ENCODE measurements at regions not wholly inside any gene's neighbourhood (a gene's known extent, or its start where the extent isn't known, plus 50 kb on each side); places are given as distances from the start of the nearest gene placed in this dataset.
A peak's percentile ranks its signal among the peaks of the same experiment; 100 is the strongest.
"Not testable (repeated sequence)": the region's sequence is repeated elsewhere in the genome, so short reads cannot be mapped to it uniquely, and the experiment has no call there.

DNA sequence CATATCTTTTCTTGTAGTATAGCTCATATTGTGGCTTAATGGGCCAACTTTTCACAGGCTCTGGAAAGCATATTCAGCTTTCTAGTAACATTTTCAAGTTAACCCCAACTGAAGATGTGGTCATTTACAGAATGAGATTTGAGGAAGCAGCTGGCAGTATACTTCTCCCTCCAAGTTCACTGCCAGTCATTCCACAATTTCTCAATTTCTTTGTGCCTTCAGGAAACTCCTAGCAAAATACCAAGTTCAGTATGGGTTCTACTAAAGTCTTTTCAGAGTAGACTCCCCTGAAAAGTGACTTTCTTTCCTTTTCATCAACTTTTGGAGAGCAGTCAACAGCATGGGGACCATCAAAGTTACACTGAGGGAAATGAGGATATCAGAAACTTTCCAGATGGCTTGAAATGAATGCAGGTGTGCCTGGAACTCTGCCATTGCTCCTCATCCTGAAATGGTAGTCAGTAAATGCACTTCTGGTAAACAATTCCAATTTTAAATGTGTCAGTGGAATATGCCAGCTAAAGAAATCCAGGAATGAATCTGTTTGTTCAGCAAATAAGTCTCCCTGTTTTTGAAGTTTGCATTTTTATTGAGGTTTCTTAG lies 81.5 kb upstream of the TEX13D start:
- Histone ChIP-seq H3K4me1 (no peaks in the 10 kb centered on the region), H3K27me3 (ENCODE audit: low read depth) (no peaks in the 10 kb centered on the region; the same call in 1 of the 2 replicates), H3K36me3 (replicated peaks) (no peaks in the 10 kb centered on the region), H3K9me3 (no peaks in the 10 kb centered on the region), H3K4me3 (no peak overlapping the region)
- no peak for DNase-seq (ENCODE audit: low spot score in 2 of 2)
- in situ Hi-C loops (cut with MboI; ENCODE audit: low sequenced_read_pairs) = no loop called here

DNA sequence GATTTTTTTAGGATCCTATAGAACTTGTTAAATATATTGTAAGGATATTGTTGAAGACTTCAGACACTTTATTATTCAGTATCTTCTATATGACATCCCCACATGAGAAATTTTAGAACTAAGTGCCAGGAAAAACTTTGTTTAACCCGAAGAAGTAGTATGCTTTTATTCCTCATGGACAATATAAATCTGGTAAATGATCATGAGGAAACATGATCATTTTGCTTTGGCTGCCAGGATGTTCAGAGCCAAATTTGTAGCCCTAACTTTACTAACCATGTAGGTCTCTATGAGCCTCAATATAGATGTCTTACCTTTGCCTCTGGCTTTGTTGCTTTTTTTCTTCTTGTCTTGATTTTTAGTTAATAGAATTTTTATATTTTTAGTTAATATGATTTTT lies 77.8 kb upstream of the TEX13D start:
- DNase-seq (ENCODE audit: low spot score in 2 of 2) = no peak

DNA sequence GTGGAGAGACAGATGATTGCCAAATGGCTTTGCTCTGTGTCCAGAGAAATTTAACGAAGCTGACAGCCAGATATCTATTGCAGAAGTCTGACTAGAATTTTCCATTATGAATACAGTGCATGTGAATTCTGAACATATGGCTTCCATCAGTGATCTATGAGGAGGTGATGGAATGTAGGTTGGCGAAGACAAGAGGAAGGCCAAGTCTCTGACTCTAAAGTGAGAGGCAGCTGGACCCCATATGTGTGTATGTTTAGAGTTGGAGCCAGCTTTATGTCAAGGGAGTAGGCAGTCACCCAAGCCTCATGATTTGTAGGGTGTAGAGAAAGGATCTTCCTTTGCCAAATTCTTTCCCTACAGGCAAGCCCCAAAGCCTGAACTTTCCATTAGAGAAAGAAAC lies 76.2 kb upstream of the TEX13D start:
- DNase-seq (ENCODE audit: low spot score in 2 of 2) = no peak
- in situ Hi-C loops (cut with MboI; ENCODE audit: low sequenced_read_pairs) = no loop called here
- H3K27me3 ChIP-seq (ENCODE audit: low read depth) = no peaks in the 10 kb centered on the region; the same call in 1 of the 2 replicates
- no peaks in the 10 kb centered on the region for H3K36me3 ChIP-seq (replicated peaks)
- H3K4me1 ChIP-seq = peaks cover 6% of the 10 kb centered on the region
- no peaks in the 10 kb centered on the region for H3K9me3 ChIP-seq
- no peak overlapping the region for H3K4me3 ChIP-seq

More for the DNA sequence above, 77.8 kb upstream of the TEX13D start:
- in situ Hi-C loops (cut with MboI; ENCODE audit: low sequenced_read_pairs) = no loop called here
- H3K4me3 ChIP-seq = no peak overlapping the region
- H3K36me3 ChIP-seq (replicated peaks) = no peaks in the 10 kb centered on the region
- H3K4me1 ChIP-seq = peaks cover 6% of the 10 kb centered on the region
- no peaks in the 10 kb centered on the region; the same call in 1 of the 2 replicates for H3K27me3 ChIP-seq (ENCODE audit: low read depth)
- no peaks in the 10 kb centered on the region for H3K9me3 ChIP-seq

DNA sequence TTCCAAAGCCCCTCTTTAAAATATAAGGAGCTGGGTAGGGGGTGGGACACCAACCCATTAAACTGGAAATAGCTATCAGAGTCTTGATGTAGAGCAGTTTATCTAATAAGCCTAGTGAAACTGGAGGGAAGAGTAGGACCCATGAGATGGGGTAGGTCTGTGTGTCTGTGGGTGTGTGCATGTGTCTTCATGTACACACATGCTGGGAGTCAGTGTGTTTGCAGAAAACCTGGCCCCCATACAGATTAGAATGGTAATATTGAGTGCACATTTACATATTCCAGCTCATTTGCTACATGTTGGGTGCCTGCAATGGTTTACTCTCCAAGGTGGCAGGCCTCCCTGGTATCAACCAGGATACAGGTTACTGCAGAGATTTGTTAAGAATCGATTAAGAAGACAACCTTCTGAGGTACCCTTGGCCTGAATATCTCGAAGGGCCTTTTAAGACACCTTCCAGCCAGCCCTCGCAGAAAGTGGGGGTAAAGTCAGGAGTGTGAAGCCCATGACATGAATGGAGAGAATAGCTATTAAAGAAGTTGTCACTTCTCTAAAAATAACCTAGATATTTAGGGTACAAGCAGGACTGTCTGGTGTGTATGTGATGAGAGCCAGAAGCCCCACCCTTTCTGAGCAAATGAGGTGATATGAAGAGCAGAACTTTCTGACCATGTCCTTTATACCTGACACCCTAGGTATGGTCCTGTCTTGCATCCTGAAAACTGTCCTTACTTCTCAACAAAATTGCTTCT lies 75.7 kb upstream of the TEX13D start:
- DNase-seq (ENCODE audit: low spot score in 2 of 2) = no peak
- H3K9me3 ChIP-seq = no peaks in the 10 kb centered on the region
- no peaks in the 10 kb centered on the region for H3K27me3 ChIP-seq (ENCODE audit: low read depth)
- peaks cover 6% of the 10 kb centered on the region for H3K4me1 ChIP-seq
- H3K36me3 ChIP-seq (replicated peaks) = no peaks in the 10 kb centered on the region
- in situ Hi-C loops (cut with MboI; ENCODE audit: low sequenced_read_pairs) = no loop called here
- H3K4me3 ChIP-seq = no peak overlapping the region

DNA sequence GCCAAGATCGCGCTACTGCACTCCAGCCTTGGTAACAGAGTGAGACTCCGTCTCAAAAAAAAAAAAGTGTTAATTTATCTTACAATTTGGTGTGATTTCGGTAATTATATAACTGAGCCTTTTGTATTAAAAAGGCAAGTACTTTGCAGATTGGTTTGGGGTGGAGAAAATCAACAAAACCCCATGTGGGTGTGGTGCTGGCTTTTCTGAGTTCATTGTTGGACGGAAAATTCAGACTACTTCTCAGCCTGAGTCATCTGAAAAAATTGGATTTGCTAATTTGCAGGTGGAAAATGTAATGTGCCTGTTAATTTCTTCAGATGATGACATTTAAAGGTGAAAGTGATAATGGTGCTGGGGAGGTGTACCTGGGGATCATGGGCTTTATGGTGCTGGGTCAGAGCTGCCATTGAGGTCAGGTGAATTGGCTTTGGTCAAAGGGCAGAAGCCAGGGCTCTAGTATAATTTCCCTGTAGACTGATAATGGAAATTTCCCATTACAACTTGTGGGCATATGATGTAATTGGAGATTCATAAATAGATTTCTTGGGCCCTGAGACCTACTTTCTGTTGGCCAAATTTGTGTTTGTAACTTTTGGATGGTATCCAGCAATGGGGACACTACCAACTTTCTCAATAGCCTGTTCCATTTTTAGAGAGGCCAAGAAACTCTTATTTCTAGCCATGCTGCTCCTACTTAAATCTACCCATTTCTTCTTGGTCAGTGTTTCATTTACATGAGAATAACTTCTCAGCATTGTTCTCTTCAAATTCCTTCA lies 74.3 kb upstream of the TEX13D start:
- no peak overlapping the region for H3K4me3 ChIP-seq
- no peaks in the 10 kb centered on the region for H3K27me3 ChIP-seq (ENCODE audit: low read depth)
- H3K36me3 ChIP-seq (replicated peaks) = no peaks in the 10 kb centered on the region
- DNase-seq (ENCODE audit: low spot score in 2 of 2) = no peak
- H3K4me1 ChIP-seq = peaks cover 6% of the 10 kb centered on the region
- in situ Hi-C loops (cut with MboI; ENCODE audit: low sequenced_read_pairs) = no loop called here
- H3K9me3 ChIP-seq = no peaks in the 10 kb centered on the region

DNA sequence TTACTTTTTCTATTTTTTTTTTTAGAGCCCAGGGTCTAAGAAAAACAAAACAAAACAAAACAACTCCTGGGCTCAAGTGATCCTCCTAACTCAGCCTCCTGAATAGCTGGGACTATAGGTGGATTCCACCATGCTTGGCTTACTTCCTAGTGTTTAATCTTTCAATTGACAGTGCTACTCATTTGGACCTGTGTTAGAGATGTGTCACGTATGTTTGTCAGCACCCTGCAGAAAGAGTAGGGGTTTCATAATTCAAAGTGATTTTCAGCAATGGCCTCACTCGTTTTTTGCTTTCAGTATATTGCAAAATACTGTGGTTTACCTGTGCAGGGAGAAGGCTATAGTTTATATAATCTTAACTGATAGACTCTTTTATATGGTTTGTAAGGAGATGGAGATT lies 71.6 kb upstream of the TEX13D start:
- Histone ChIP-seq H3K9me3 (no peaks in the 10 kb centered on the region), H3K4me3 (no peak overlapping the region), H3K36me3 (replicated peaks) (no peaks in the 10 kb centered on the region), H3K27me3 (ENCODE audit: low read depth) (peaks cover 3% of the 10 kb centered on the region; the same call in 1 of the 2 replicates), H3K4me1 (peaks cover 6% of the 10 kb centered on the region)
- DNase-seq (ENCODE audit: low spot score in 2 of 2) = no peak
- in situ Hi-C loops (cut with MboI; ENCODE audit: low sequenced_read_pairs) = no loop called here

DNA sequence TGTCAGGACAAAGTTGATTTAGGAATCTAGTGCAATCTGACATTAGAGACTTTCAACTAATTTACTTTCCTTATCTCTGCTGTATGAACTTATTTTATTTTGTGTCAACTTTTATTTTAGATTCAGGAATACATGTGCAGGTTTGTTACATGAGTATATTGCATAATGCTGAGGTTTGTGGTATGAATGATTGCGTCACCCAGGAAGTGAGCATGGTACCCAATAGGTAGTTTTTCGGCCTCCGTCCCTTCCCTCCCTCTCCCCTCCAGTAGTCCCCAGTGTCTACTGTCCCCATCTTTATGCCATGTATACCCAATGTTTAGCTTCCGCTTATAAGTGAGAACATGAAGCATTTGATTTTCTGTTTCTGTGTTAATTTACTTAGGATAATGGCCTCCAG lies 68.7 kb upstream of the TEX13D start:
- Histone ChIP-seq H3K27me3 (ENCODE audit: low read depth) (peaks cover 3% of the 10 kb centered on the region; the same call in 1 of the 2 replicates), H3K4me1 (peaks cover under 1% of the 10 kb centered on the region), H3K36me3 (replicated peaks) (no peaks in the 10 kb centered on the region), H3K9me3 (no peaks in the 10 kb centered on the region), H3K4me3 (no peak overlapping the region)
- no peak for DNase-seq (ENCODE audit: low spot score in 2 of 2)
- in situ Hi-C loops (cut with MboI; ENCODE audit: low sequenced_read_pairs) = no loop called here

DNA sequence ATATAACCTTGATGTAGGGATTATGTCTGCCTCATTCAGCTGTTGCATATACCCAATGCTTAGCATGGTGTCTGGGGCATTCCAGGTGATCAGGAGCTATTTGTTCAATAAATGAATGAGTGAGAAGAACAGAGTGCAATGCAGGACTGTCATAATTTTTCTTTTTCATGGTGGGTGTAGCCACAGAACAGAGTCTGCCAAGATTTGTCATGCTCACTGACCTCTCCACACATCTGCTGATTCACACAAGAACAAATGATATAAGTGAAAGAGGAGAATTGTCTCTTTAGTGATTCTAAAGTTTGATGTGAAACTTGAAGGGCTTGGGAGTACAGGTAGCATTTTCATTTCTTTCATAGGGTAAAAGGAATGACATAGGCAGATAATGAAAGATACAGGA lies 64.4 kb upstream of the TEX13D start:
- H3K27me3 ChIP-seq (ENCODE audit: low read depth) = peaks cover 3% of the 10 kb centered on the region; the same call in 1 of the 2 replicates
- in situ Hi-C loops (cut with MboI; ENCODE audit: low sequenced_read_pairs) = no loop called here
- H3K4me1 ChIP-seq = no peaks in the 10 kb centered on the region
- H3K4me3 ChIP-seq = no peak overlapping the region
- H3K36me3 ChIP-seq (replicated peaks) = no peaks in the 10 kb centered on the region
- no peak for DNase-seq (ENCODE audit: low spot score in 2 of 2)
- H3K9me3 ChIP-seq = no peaks in the 10 kb centered on the region

DNA sequence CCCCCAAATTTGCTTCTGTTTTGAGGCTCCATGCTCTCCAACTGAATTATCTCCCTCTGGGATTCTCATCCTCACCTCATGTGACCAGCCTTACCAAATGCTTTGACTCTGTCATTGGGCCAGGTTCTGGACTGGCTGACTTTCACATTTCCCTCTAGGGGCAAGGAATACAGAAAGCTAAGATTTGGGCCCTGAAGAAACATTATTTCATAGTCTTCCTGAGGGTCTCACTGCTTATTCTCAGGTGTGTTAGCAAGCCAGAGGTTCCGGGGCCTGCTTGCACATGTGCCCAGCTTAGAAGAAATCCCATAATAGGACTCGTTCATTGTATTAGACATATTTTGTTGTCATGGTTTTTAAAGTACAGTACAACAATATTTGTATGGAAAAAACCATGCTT lies 62.6 kb upstream of the TEX13D start:
- no peak for DNase-seq (ENCODE audit: low spot score in 2 of 2)
- Histone ChIP-seq H3K27me3 (ENCODE audit: low read depth) (no peaks in the 10 kb centered on the region), H3K9me3 (no peaks in the 10 kb centered on the region), H3K36me3 (replicated peaks) (no peaks in the 10 kb centered on the region), H3K4me1 (no peaks in the 10 kb centered on the region), H3K4me3 (no peak overlapping the region)
- in situ Hi-C loops (cut with MboI; ENCODE audit: low sequenced_read_pairs) = no loop called here

DNA sequence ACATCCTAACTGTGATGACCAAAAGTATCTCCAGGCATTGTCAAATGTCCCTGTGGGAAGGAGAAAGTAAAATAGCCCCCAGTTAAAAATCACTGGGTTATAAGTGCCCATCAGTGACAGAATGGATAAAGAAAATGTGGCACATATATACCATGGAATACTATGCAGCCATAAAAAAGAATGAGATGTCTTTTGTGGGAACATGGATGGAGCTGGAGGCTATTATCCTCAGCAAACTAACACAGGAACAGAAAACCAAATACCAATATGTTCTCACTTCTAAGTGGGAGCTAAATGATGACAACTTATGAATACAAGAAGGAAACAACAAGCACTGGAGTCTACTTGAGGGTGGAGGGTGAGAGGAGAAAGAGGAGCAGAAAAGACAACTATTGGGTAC lies 60.9 kb upstream of the TEX13D start:
- in situ Hi-C loops (cut with MboI; ENCODE audit: low sequenced_read_pairs); H3K4me3 ChIP-seq; DNase-seq (ENCODE audit: low spot score in 2 of 2): not testable (repeated sequence)

DNA sequence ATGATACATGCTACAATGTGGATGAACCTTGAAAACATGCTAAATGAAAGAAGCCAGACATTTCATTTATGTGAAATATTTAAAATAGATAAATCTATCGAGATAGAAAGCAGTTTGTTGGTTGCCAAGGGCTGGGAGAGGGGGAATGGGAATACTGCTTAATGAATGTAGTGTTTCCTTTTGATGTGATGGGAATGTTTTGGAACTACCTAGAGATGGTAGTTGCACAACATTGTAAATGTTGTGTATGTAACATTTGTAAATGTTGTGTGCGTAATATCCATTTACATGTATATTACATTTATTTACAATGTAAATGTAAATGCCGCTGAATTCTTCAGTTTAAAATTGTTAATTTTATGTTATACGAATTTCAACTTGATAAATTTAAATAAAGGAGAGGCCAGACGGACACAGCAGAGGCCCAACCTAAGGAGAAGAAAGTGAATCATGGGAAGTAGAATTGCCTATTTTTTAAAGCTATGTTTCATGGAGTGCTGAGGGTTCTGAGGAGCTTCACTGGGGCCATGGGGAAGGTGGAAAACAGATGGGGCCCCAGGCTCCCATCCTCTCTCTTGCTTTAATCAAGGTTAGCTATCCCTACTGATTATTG lies 60.0 kb upstream of the TEX13D start:
- Histone ChIP-seq H3K36me3 (replicated peaks) (no peaks in the 10 kb centered on the region), H3K4me3 (no peak overlapping the region), H3K27me3 (ENCODE audit: low read depth) (no peaks in the 10 kb centered on the region; the same call in 1 of the 2 replicates), H3K4me1 (no peaks in the 10 kb centered on the region), H3K9me3 (no peaks in the 10 kb centered on the region)
- in situ Hi-C loops (cut with MboI; ENCODE audit: low sequenced_read_pairs) = no loop called here
- DNase-seq (ENCODE audit: low spot score in 2 of 2) = no peak

More for the DNA sequence above, 60.9 kb upstream of the TEX13D start:
- H3K4me1 ChIP-seq; H3K9me3 ChIP-seq; H3K27me3 ChIP-seq (ENCODE audit: low read depth); H3K36me3 ChIP-seq (replicated peaks): not testable (repeated sequence)

DNA sequence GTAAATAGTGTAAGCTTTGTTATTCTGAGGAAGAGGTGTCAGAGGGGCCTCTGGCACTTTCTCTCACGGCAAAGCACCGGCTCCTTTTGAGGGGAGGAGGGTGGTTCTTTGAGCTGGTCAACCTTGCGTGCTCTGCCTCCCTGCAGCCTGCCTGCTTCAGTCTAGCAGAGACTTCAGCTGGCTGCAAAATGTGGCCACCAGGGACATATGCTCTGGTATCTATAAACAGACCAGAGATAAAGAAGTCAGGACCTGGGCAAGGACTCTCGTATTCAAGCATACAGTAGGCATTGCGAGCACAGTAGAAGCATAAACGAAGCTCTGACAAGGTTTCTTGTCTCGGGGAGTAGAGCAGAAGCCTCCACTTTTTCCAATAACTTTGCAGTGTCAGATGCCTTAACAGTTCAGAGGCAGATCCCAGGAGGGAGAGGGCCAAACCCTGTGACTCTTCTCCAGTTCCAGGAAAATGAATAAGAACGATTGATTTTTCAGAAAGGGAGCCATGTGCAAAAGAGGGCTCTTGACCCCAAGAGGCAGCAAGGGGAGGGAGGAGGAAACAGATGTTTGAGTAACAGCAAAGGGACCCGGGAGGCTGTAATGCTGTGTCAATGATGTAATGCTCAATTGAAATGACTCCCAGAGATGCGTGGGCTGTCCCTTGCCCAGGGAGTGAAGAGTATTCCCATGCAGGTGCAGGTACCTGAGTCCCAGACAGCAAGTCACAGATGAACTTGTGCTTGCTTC lies 57.9 kb upstream of the TEX13D start:
- H3K27me3 ChIP-seq (ENCODE audit: low read depth) = no peaks in the 10 kb centered on the region; the same call in 1 of the 2 replicates
- no peaks in the 10 kb centered on the region for H3K4me1 ChIP-seq
- in situ Hi-C loops (cut with MboI; ENCODE audit: low sequenced_read_pairs) = no loop called here
- H3K4me3 ChIP-seq = no peak overlapping the region
- peak in 1 of 2 experiments; percentile 19 for DNase-seq (ENCODE audit: low spot score in 2 of 2)
- no peaks in the 10 kb centered on the region for H3K9me3 ChIP-seq
- no peaks in the 10 kb centered on the region for H3K36me3 ChIP-seq (replicated peaks)

DNA sequence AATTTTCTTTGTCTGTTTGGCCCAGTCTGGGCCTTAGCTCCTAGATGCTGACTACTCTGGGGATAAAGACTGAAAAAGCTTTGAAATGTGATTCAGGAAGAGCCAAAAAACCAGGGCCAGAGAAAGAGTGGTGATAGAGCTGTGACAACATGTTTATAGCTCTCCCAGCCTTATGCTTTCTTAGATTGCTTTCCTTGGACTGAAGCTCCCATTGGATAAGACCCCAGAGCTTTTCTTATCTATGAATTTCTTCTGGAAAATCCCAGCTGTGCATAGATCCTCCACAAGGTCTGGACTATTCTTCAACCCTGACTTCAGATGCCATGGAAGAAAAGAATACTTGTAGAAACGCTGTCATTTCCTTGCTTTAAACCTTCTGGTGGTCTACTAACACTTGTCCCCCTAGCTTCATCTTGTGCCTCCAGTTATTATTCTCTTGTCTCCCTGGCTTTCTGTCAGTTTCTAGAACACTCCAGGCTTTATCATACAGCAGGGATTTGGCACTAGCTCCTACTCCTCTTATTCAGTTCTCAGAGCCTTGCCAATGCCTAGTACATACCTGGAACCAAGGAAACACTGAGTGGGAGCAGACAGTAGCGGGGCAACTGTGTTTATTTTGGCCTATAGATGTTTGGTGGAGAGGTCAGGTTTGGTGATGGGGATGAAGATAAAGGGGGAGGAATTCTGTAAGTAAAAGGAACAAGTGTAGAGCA lies 57.1 kb upstream of the TEX13D start:
- no peaks in the 10 kb centered on the region for H3K36me3 ChIP-seq (replicated peaks)
- no peaks in the 10 kb centered on the region for H3K4me1 ChIP-seq
- H3K27me3 ChIP-seq (ENCODE audit: low read depth) = no peaks in the 10 kb centered on the region; the same call in 1 of the 2 replicates
- in situ Hi-C loops (cut with MboI; ENCODE audit: low sequenced_read_pairs) = no loop called here
- no peak for DNase-seq (ENCODE audit: low spot score in 2 of 2)
- no peaks in the 10 kb centered on the region for H3K9me3 ChIP-seq
- H3K4me3 ChIP-seq = no peak overlapping the region

All from HAP-1 (cell line).